ENCODE measurements at regions not wholly inside any gene's neighbourhood (a gene's known extent, or its start where the extent isn't known, plus 50 kb on each side); places are given as distances from the start of the nearest gene placed in this dataset.

GRCh38 chr5:82359272-82359671 is 81.1 kb upstream of the RPS23 start:
- no peak overlapping the region for H3K4ac ChIP-seq (replicated peaks; ENCODE audit: insufficient read length, low read depth, low read length)
- H4K91ac ChIP-seq (replicated peaks; ENCODE audit: insufficient read length, low read length) = no peak overlapping the region
- no peak overlapping the region for H3K9ac ChIP-seq (replicated peaks in 1 of 4; ENCODE audit: extremely low read depth in 1 of 4, low read depth in 3 of 4, low read length in 3 of 4)
- H3K56ac ChIP-seq (replicated peaks; ENCODE audit: insufficient read length, low read depth, low read length) = no peak overlapping the region
- no peak overlapping the region for H2BK12ac ChIP-seq (ENCODE audit: low read depth, low read length)
- H3K4me3 ChIP-seq (ENCODE audit: extremely low read depth in 1 of 4, insufficient read depth in 2 of 4, low read depth in 3 of 4, low read length in 4 of 4) = no peak overlapping the region
- H2BK20ac ChIP-seq (ENCODE audit: low read length) = no peak overlapping the region
- DNase-seq (ENCODE audit: low read depth in 1 of 2, low spot score in 2 of 2) (no peak), FAIRE-seq (no peak)
- H2BK120ac ChIP-seq (replicated peaks; ENCODE audit: low read depth, low read length) = no peak overlapping the region
- no peaks in the 10 kb centered on the region for H3K27me3 ChIP-seq (replicated peaks in 1 of 4; ENCODE audit: control insufficient read depth in 3 of 4, extremely low read depth in 1 of 4, insufficient read depth in 3 of 4, low read length in 3 of 4)
- H3K4me1 ChIP-seq (replicated peaks in 1 of 4; ENCODE audit: control insufficient read depth in 3 of 4, insufficient read depth in 4 of 4, low read length in 3 of 4) = peaks cover 0 to 8% (median 0%) of the 10 kb centered on the region in 4 experiments; a peak in 1 of 7 replicates
- no peaks in the 10 kb centered on the region for H3K79me1 ChIP-seq (ENCODE audit: low read depth, low read length)
- no peak overlapping the region for H4K8ac ChIP-seq (ENCODE audit: extremely low read depth, insufficient read depth, low read length)
- H2BK15ac ChIP-seq (ENCODE audit: low read length) = no peak overlapping the region
- no peak overlapping the region for H3K14ac ChIP-seq (ENCODE audit: insufficient read length)
- no peak overlapping the region for H2BK5ac ChIP-seq (ENCODE audit: low read depth, low read length)
- no peak overlapping the region for H3K4me2 ChIP-seq (ENCODE audit: insufficient read depth in 1 of 2, low read depth in 2 of 2, low read length in 2 of 2)
- H4K20me1 ChIP-seq (replicated peaks in 1 of 2; ENCODE audit: control insufficient read depth in 1 of 2, insufficient read depth in 2 of 2, low read length in 2 of 2) = no peaks in the 10 kb centered on the region
- H3K27ac ChIP-seq (ENCODE audit: low read depth, low read length) = no peak overlapping the region
- ChIA-PET POLR2A (ENCODE audit: partially characterized antibody) (no interaction called here), CTCF (ENCODE audit: partially characterized antibody) (interaction anchor here (0.7 to 1.9 kb wide), 5 partner anchors 10 to 1244 kb away, joined by 3 to 12 read pairs (median 4); no protein-coding TSS in a partner anchor)
- no peak overlapping the region for H3K18ac ChIP-seq (ENCODE audit: extremely low read depth, low read length)
- no peaks in the 10 kb centered on the region for H3K36me3 ChIP-seq (ENCODE audit: control insufficient read depth in 2 of 4, insufficient read depth in 4 of 4, low read length in 3 of 4)
- no peaks in the 10 kb centered on the region for H3K9me3 ChIP-seq (ENCODE audit: insufficient read depth in 2 of 2, low read depth in 1 of 2, low read length in 1 of 2)
- 100% methylated on average over 2 of the region's 3 CpGs; no CpG with 5 or more reads in 1 of the 2 experiments for WGBS, 2 experiments (ENCODE audit: extremely low coverage in 1 of 2, insufficient coverage in 1 of 2, insufficient read length in 1 of 2, insufficient replicate concordance in 2 of 2, low coverage in 1 of 2, low lambda C conversion rate in 2 of 2, missing lambda C conversion rate in 1 of 2)
- no peak overlapping the region for H2AFZ ChIP-seq (ENCODE audit: low read length)
- H3K23ac ChIP-seq (ENCODE audit: insufficient read length) = no peak overlapping the region
- H2AK5ac ChIP-seq (ENCODE audit: low read depth, low read length) = no peak overlapping the region
- no peaks in the 10 kb centered on the region for H3K79me2 ChIP-seq (ENCODE audit: control insufficient read depth in 1 of 2, insufficient read depth in 2 of 2, low read length in 2 of 2)
- H3K23me2 ChIP-seq (ENCODE audit: low read depth, low read length) = no peaks in the 10 kb centered on the region
- no peak overlapping the region for H4K5ac ChIP-seq (ENCODE audit: insufficient read length, low read depth, low read length)
- TF ChIP-seq SP1 (IDR thresholded peaks at IDR 0.05; ENCODE audit: low read depth, low read length) = no peak
- no peak for TF ChIP-seq CEBPB (IDR thresholded peaks at IDR 0.05; ENCODE audit: low read depth, low read length)
- TF ChIP-seq SP4 (IDR thresholded peaks at IDR 0.05; ENCODE audit: low read length) = no peak
- no peak for TF ChIP-seq GABPA (IDR thresholded peaks at IDR 0.05; ENCODE audit: borderline replicate concordance, insufficient read depth, low read length)
- TF ChIP-seq HDAC2 (IDR thresholded peaks at IDR 0.05; ENCODE audit: borderline replicate concordance in 1 of 2, low read depth in 2 of 2, low read length in 2 of 2) = no peak
- no peak for TF ChIP-seq ZNF274 (IDR thresholded peaks at IDR 0.05; ENCODE audit: borderline replicate concordance, extremely low read depth, low read length)

All from H1 (cell line).